ENCODE measurements at regions not wholly inside any gene's neighbourhood (a gene's known extent, or its start where the extent isn't known, plus 50 kb on each side); places are given as distances from the start of the nearest gene placed in this dataset.

- Histone ChIP-seq H3K79me1 (ENCODE audit: low read depth, low read length) (no peaks in the 10 kb centered on the region), H2BK15ac (ENCODE audit: low read length) (no peak overlapping the region), H3K4me1 (replicated peaks in 1 of 4; ENCODE audit: control insufficient read depth in 3 of 4, insufficient read depth in 4 of 4, low read length in 3 of 4) (peaks cover 0 to 3% (median 0%) of the 10 kb centered on the region in 4 experiments; a peak in 1 of 7 replicates), H3K56ac (replicated peaks; ENCODE audit: insufficient read length, low read depth, low read length) (no peak overlapping the region), H3K23ac (ENCODE audit: insufficient read length) (no peak overlapping the region), H2AFZ (ENCODE audit: low read length) (no peak overlapping the region), H3K9ac (replicated peaks in 1 of 4; ENCODE audit: extremely low read depth in 1 of 4, low read depth in 3 of 4, low read length in 3 of 4) (no peak overlapping the region), H4K91ac (replicated peaks; ENCODE audit: insufficient read length, low read length) (no peak overlapping the region), H2BK20ac (ENCODE audit: low read length) (no peak overlapping the region), H3K27ac (ENCODE audit: low read depth, low read length) (no peak overlapping the region), H2AK5ac (ENCODE audit: low read depth, low read length) (no peak overlapping the region), H3K18ac (ENCODE audit: extremely low read depth, low read length) (no peak overlapping the region), H3K4me2 (ENCODE audit: insufficient read depth in 1 of 2, low read depth in 2 of 2, low read length in 2 of 2) (no peak overlapping the region), H3K27me3 (replicated peaks in 1 of 4; ENCODE audit: control insufficient read depth in 3 of 4, extremely low read depth in 1 of 4, insufficient read depth in 3 of 4, low read length in 3 of 4) (no peaks in the 10 kb centered on the region), H3K36me3 (ENCODE audit: control insufficient read depth in 2 of 4, insufficient read depth in 4 of 4, low read length in 3 of 4) (no peaks in the 10 kb centered on the region), H3K23me2 (ENCODE audit: low read depth, low read length) (no peaks in the 10 kb centered on the region), H2BK5ac (ENCODE audit: low read depth, low read length) (no peak overlapping the region), H3K4me3 (ENCODE audit: extremely low read depth in 1 of 4, insufficient read depth in 2 of 4, low read depth in 3 of 4, low read length in 4 of 4) (no peak overlapping the region), H2BK120ac (replicated peaks; ENCODE audit: low read depth, low read length) (no peak overlapping the region), H4K8ac (ENCODE audit: extremely low read depth, insufficient read depth, low read length) (no peak overlapping the region), H3K9me3 (ENCODE audit: insufficient read depth in 2 of 2, low read depth in 1 of 2, low read length in 1 of 2) (no peaks in the 10 kb centered on the region), H3K79me2 (ENCODE audit: control insufficient read depth in 1 of 2, insufficient read depth in 2 of 2, low read length in 2 of 2) (no peaks in the 10 kb centered on the region), H2BK12ac (ENCODE audit: low read depth, low read length) (no peak overlapping the region), H4K20me1 (replicated peaks in 1 of 2; ENCODE audit: control insufficient read depth in 1 of 2, insufficient read depth in 2 of 2, low read length in 2 of 2) (no peaks in the 10 kb centered on the region), H3K4ac (replicated peaks; ENCODE audit: insufficient read length, low read depth, low read length) (no peak overlapping the region), H3K14ac (ENCODE audit: insufficient read length) (no peak overlapping the region), H4K5ac (ENCODE audit: insufficient read length, low read depth, low read length) (no peak overlapping the region)
- ChIA-PET CTCF (ENCODE audit: partially characterized antibody) (interaction anchor here (0.8 to 1.1 kb wide), 3 partner anchors 12 to 56 kb away, joined by 3 read pairs; no protein-coding TSS in a partner anchor), POLR2A (ENCODE audit: partially characterized antibody) (no interaction called here)
- no peak for DNase-seq (ENCODE audit: low read depth in 1 of 2, low spot score in 2 of 2)
- no peak for FAIRE-seq
- WGBS, 2 experiments (ENCODE audit: extremely low coverage in 1 of 2, insufficient coverage in 1 of 2, insufficient read length in 1 of 2, insufficient replicate concordance in 2 of 2, low coverage in 1 of 2, low lambda C conversion rate in 2 of 2, missing lambda C conversion rate in 1 of 2), result 92% methylated on average over 3 of the region's 3 CpGs; no CpG with 5 or more reads in 1 of the 2 experiments
- TF ChIP-seq CEBPB (IDR thresholded peaks at IDR 0.05; ENCODE audit: low read depth, low read length), result no peak
- no peak for TF ChIP-seq HDAC2 (IDR thresholded peaks at IDR 0.05; ENCODE audit: borderline replicate concordance in 1 of 2, low read depth in 2 of 2, low read length in 2 of 2)
- no peak for TF ChIP-seq KDM5A (IDR thresholded peaks at IDR 0.05; ENCODE audit: low read length)
- TF ChIP-seq SAP30 (IDR thresholded peaks at IDR 0.05; ENCODE audit: insufficient read depth, insufficient replicate concordance, low read length), result no peak
- TF ChIP-seq ZNF274 (IDR thresholded peaks at IDR 0.05; ENCODE audit: borderline replicate concordance, extremely low read depth, low read length), result no peak
- no peak for TF ChIP-seq ATF3 (IDR thresholded peaks at IDR 0.05; ENCODE audit: insufficient read depth, low read depth, low read length)
- no peak for TF ChIP-seq MAFK (IDR thresholded peaks at IDR 0.05; ENCODE audit: low read depth, low read length)
- TF ChIP-seq SP1 (IDR thresholded peaks at IDR 0.05; ENCODE audit: low read depth, low read length), result no peak
- TF ChIP-seq, protein P1, sequence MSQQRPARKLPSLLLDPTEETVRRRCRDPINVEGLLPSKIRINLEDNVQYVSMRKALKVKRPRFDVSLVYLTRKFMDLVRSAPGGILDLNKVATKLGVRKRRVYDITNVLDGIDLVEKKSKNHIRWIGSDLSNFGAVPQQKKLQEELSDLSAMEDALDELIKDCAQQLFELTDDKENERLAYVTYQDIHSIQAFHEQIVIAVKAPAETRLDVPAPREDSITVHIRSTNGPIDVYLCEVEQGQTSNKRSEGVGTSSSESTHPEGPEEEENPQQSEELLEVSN (IDR thresholded peaks at IDR 0.05), result no peak
- TF ChIP-seq POLR2A (IDR thresholded peaks at IDR 0.05; ENCODE audit: control extremely low read depth in 1 of 2, low read depth in 2 of 2, low read length in 2 of 2), result no peak
- no peak for TF ChIP-seq CHD2 (IDR thresholded peaks at IDR 0.05; ENCODE audit: low read length)
- no peak for TF ChIP-seq GTF2F1 (IDR thresholded peaks at IDR 0.05; ENCODE audit: borderline replicate concordance, low read depth, low read length)
- no peak for TF ChIP-seq FOSL1 (IDR thresholded peaks at IDR 0.05; ENCODE audit: insufficient read depth, low read depth, low read length)
Measured at GRCh38 chr5:143573568-143574170, 170.2 kb upstream of the NR3C1 start.
